WTC11 (cell line): ENCODE measurements at regions not wholly inside any gene's neighbourhood (a gene's known extent, or its start where the extent isn't known, plus 50 kb on each side); places are given as distances from the start of the nearest gene placed in this dataset.

ENCODE experiments used
- ATAC-seq: fragments of 200-7000 bp; cut with Tn5 transposase; 2 replicates; pipeline ENCODE4 v1.10.0; 2021; ENCODE audit warnings: mild to moderate bottlenecking, moderate library complexity
- CTCF ChIA-PET: fragments of 300-600 bp; sonication (Branson Sonifier 250); formaldehyde crosslinking; loops from one replicate; lab custom pipeline; 2021; ENCODE audit warnings: antibody characterized with exemption; lab: Charles Lee
- POLR2A ChIA-PET: fragments of 350-600 bp; sonication (Branson Sonifier 250); formaldehyde crosslinking; loops from one replicate; lab custom pipeline; 2021; ENCODE audit warnings: antibody characterized with exemption; lab: Charles Lee
- DNase-seq: peaks from one replicate; pipeline ENCODE4 v3.0.0; 2021; ENCODE audit warnings: low spot score
- H3K27ac Mint-ChIP-seq: 2 replicates; pipeline ENCODE4 v1.8.0; 2021; ENCODE audit warnings: mixed read lengths
- H3K27me3 Mint-ChIP-seq: 2 replicates; pipeline ENCODE4 v1.8.0; 2021; ENCODE audit warnings: low read depth, mild to moderate bottlenecking, moderate library complexity, mixed read lengths
- H3K36me3 Mint-ChIP-seq: 2 replicates; pipeline ENCODE4 v1.8.0; 2021; ENCODE audit warnings: mixed read lengths
- H3K4me1 Mint-ChIP-seq: 2 replicates; pipeline ENCODE4 v1.8.0; 2022; ENCODE audit warnings: mixed read lengths
- H3K4me3 Mint-ChIP-seq: 2 replicates; pipeline ENCODE4 v1.8.0; 2021; ENCODE audit warnings: mild to moderate bottlenecking, moderate library complexity, mixed read lengths
- H3K9me3 Mint-ChIP-seq: 2 replicates; pipeline ENCODE4 v1.8.0; 2021; ENCODE audit warnings: mixed read lengths
- ATF2 ChIP-seq: sonication (generic); formaldehyde crosslinking; IDR thresholded peaks from 2 replicates; pipeline ENCODE4 v1.8.1; 2022; ENCODE audit warnings: low read depth, missing genetic modification reagents, borderline replicate concordance
- ATF3 ChIP-seq: sonication (generic); formaldehyde crosslinking; conservative IDR thresholded peaks from 2 replicates; pipeline ENCODE4 v1.8.1; 2022; ENCODE audit warnings: mild to moderate bottlenecking, missing genetic modification reagents
- CBFB ChIP-seq: sonication (generic); formaldehyde crosslinking; IDR thresholded peaks from 2 replicates; pipeline ENCODE4 v1.8.1; 2022; ENCODE audit warnings: mild to moderate bottlenecking, low read depth, missing genetic modification reagents
- CDX4 ChIP-seq: fragments of 250-450 bp; sonication (Bioruptor Pico); IDR thresholded peaks from 2 replicates; pipeline ENCODE4 v1.9.0; 2021; ENCODE audit warnings: moderate library complexity, mild to moderate bottlenecking, inconsistent platforms, borderline replicate concordance
- CTCF ChIP-seq: fragments of 200-600 bp; IDR thresholded peaks from 2 replicates; pipeline ENCODE4 v1.8.0; 2022; ENCODE audit warnings: antibody characterized with exemption
- GTF2I ChIP-seq: fragments of 250-450 bp; sonication (Bioruptor Pico); conservative IDR thresholded peaks from 2 replicates; pipeline ENCODE4 v1.4.0; 2021; ENCODE audit warnings: mild to moderate bottlenecking
- HMGXB4 ChIP-seq: sonication (generic); formaldehyde crosslinking; IDR thresholded peaks from 2 replicates; pipeline ENCODE4 v1.8.1; 2023; ENCODE audit warnings: mild to moderate bottlenecking, moderate library complexity, missing genetic modification reagents
- JAZF1 ChIP-seq: fragments of 250-450 bp; sonication (Bioruptor Pico); IDR thresholded peaks from 2 replicates; pipeline ENCODE4 v1.9.0; 2021; ENCODE audit warnings: moderate library complexity, mild to moderate bottlenecking, inconsistent platforms
- SMAD3 ChIP-seq: sonication (generic); formaldehyde crosslinking; IDR thresholded peaks from 2 replicates; pipeline ENCODE4 v1.8.0; 2022; ENCODE audit warnings: missing genetic modification reagents, mild to moderate bottlenecking, borderline replicate concordance
- TEAD4 ChIP-seq: sonication (generic); formaldehyde crosslinking; IDR thresholded peaks from 2 replicates; pipeline ENCODE4 v1.8.0; 2022; ENCODE audit warnings: mild to moderate bottlenecking, missing genetic modification reagents
- ZNF121 ChIP-seq: sonication (generic); formaldehyde crosslinking; IDR thresholded peaks from 2 replicates; pipeline ENCODE4 v1.8.0; 2023; ENCODE audit warnings: missing genetic modification reagents
- ZNF512 ChIP-seq: sonication (generic); formaldehyde crosslinking; IDR thresholded peaks from 2 replicates; pipeline ENCODE4 v1.8.1; 2022; ENCODE audit warnings: missing genetic modification reagents, borderline replicate concordance
- ZNF671 ChIP-seq: fragments of 250-450 bp; sonication (Bioruptor Pico); IDR thresholded peaks from 2 replicates; pipeline ENCODE4 v1.8.0; 2021; ENCODE audit warnings: mild to moderate bottlenecking

- CTCF ChIA-PET = no interaction called here
- DNase-seq = no peak
- H3K27me3 Mint-ChIP-seq = no peaks in the 10 kb centered on the region
Observed at GRCh38 chr4:112847045-112847444, 202.4 kb upstream of the ANK2 start.

GRCh38 chr4:112847781-112848180 lies 201.7 kb upstream of the ANK2 start:
- peaks cover 4% of the 10 kb centered on the region for H3K9me3 Mint-ChIP-seq

More at GRCh38 chr4:112847045-112847444, 202.4 kb upstream of the ANK2 start:
- Mint-ChIP-seq H3K4me3 (no peak overlapping the region), H3K36me3 (peaks cover 3% of the 10 kb centered on the region), H3K4me1 (peaks cover 12% of the 10 kb centered on the region), H3K27ac (no peak overlapping the region), H3K9me3 (peaks cover 4% of the 10 kb centered on the region)
- POLR2A ChIA-PET = no interaction called here
- no peak for TF ChIP-seq SMAD3 (CRISPR knock-in tag)
- TF ChIP-seq GTF2I (CRISPR knock-in tag) = no peak
- TF ChIP-seq CTCF = no peak
- no peak for TF ChIP-seq ZNF121
- TF ChIP-seq ATF3 (CRISPR knock-in tag) = no peak
- no peak for TF ChIP-seq HMGXB4 (CRISPR knock-in tag)
- TF ChIP-seq ATF2 = no peak
- no peak for TF ChIP-seq CDX4
- no peak for TF ChIP-seq ZNF671
- TF ChIP-seq JAZF1 (CRISPR knock-in tag) = no peak
- no peak for ATAC-seq

More at GRCh38 chr4:112847781-112848180, 201.7 kb upstream of the ANK2 start:
- Mint-ChIP-seq H3K27ac (no peak overlapping the region), H3K27me3 (no peaks in the 10 kb centered on the region), H3K4me3 (no peak overlapping the region), H3K36me3 (peaks cover 3% of the 10 kb centered on the region), H3K4me1 (peaks cover 5% of the 10 kb centered on the region)
- CTCF ChIA-PET = interaction anchor here (1.0 kb wide), 1 partner anchor 103 kb away, joined by 3 read pairs; no protein-coding TSS in a partner anchor
- ATAC-seq (no peak), DNase-seq (no peak)
- POLR2A ChIA-PET = no interaction called here
- TF ChIP-seq ZNF512 (no peak), CBFB (CRISPR knock-in tag) (no peak), SMAD3 (CRISPR knock-in tag) (no peak), ATF3 (CRISPR knock-in tag) (no peak), TEAD4 (no peak)
